ENCODE measurements at regions not wholly inside any gene's neighbourhood (a gene's known extent, or its start where the extent isn't known, plus 50 kb on each side); places are given as distances from the start of the nearest gene placed in this dataset.
"Not testable (repeated sequence)": the region's sequence is repeated elsewhere in the genome, so short reads cannot be mapped to it uniquely, and the experiment has no call there.

- no peak for DNase-seq
Measured at GRCh38 chr13:88622362-88622973, 951.3 kb downstream of the SLITRK5 start.

- DNase-seq: no peak
Measured at GRCh38 chr13:88623150-88623549, 952.0 kb downstream of the SLITRK5 start.

GRCh38 chr13:88627071-88627470 lies 955.9 kb downstream of the SLITRK5 start:
- DNase-seq: no peak

GRCh38 chr13:88628882-88629281 lies 957.7 kb downstream of the SLITRK5 start:
- no peak for DNase-seq

- DNase-seq: no peak
Measured at GRCh38 chr13:88637935-88638334, 966.8 kb downstream of the SLITRK5 start.

- DNase-seq: no peak
Measured at GRCh38 chr13:88643233-88643632, 972.1 kb downstream of the SLITRK5 start.

GRCh38 chr13:88648598-88649373 lies 977.6 kb downstream of the SLITRK5 start:
- DNase-seq: no peak

- DNase-seq: no peak
Measured at GRCh38 chr13:88649855-88650254, 978.7 kb downstream of the SLITRK5 start.

- no peak for DNase-seq
Measured at GRCh38 chr13:88651531-88651930, 980.4 kb downstream of the SLITRK5 start.

- DNase-seq: no peak
Measured at GRCh38 chr13:88656751-88657150, 985.6 kb downstream of the SLITRK5 start.

- no peak for DNase-seq
Measured at GRCh38 chr13:88670509-88670908, 999.3 kb downstream of the SLITRK5 start.

GRCh38 chr13:88674841-88675240 lies 1003.7 kb downstream of the SLITRK5 start:
- DNase-seq: no peak

GRCh38 chr13:88675347-88675996 lies 1004.3 kb downstream of the SLITRK5 start:
- no peak for DNase-seq

- DNase-seq: no peak
Measured at GRCh38 chr13:88676016-88676415, 1004.8 kb downstream of the SLITRK5 start.

GRCh38 chr13:88685459-88685858 lies 1014.3 kb downstream of the SLITRK5 start:
- no peak for DNase-seq

GRCh38 chr13:88701551-88701950 lies 1030.4 kb downstream of the SLITRK5 start:
- no peak for DNase-seq

- DNase-seq: no peak
Measured at GRCh38 chr13:88704600-88705275, 1033.6 kb downstream of the SLITRK5 start.

- no peak for DNase-seq
Measured at GRCh38 chr13:88707646-88708045, 1036.5 kb downstream of the SLITRK5 start.

GRCh38 chr13:88717946-88718345 lies 1046.8 kb downstream of the SLITRK5 start:
- no peak for DNase-seq

- DNase-seq: no peak
Measured at GRCh38 chr13:88718781-88719180, 1047.6 kb downstream of the SLITRK5 start.

GRCh38 chr13:88726075-88726474 lies 1054.9 kb downstream of the SLITRK5 start:
- no peak for DNase-seq

- DNase-seq: not testable (repeated sequence)
Measured at GRCh38 chr13:88727236-88727635, 1056.1 kb downstream of the SLITRK5 start.

- DNase-seq: no peak
Measured at GRCh38 chr13:88729605-88730004, 1058.4 kb downstream of the SLITRK5 start.

GRCh38 chr13:88736026-88736425 lies 1064.9 kb downstream of the SLITRK5 start:
- DNase-seq: no peak

Measured in activated CD4-positive, alpha-beta T cell treated with anti-CD3 and anti-CD28 coated beads, Interleukin-2, amount 50 U/mL, for 16 hours (primary cell).